ENCODE measurements at regions not wholly inside any gene's neighbourhood (a gene's known extent, or its start where the extent isn't known, plus 50 kb on each side); places are given as distances from the start of the nearest gene placed in this dataset.

- Histone ChIP-seq H3K4me1 (replicated peaks in 1 of 4; ENCODE audit: control insufficient read depth in 3 of 4, insufficient read depth in 4 of 4, low read length in 3 of 4) (0 out of 7 replicates have a peak, but pooled peaks cover 0 to 4% (median 0%) of the 10 kb centered on the region in 4 experiments), H2AK5ac (ENCODE audit: low read depth, low read length) (no peak overlapping the region), H3K18ac (ENCODE audit: extremely low read depth, low read length) (no peak overlapping the region), H3K4me3 (ENCODE audit: extremely low read depth in 1 of 4, insufficient read depth in 2 of 4, low read depth in 3 of 4, low read length in 4 of 4) (no peak overlapping the region), H2BK20ac (ENCODE audit: low read length) (no peak overlapping the region), H2BK15ac (ENCODE audit: low read length) (no peak overlapping the region), H3K56ac (replicated peaks; ENCODE audit: insufficient read length, low read depth, low read length) (no peak overlapping the region), H3K9ac (replicated peaks in 1 of 4; ENCODE audit: extremely low read depth in 1 of 4, low read depth in 3 of 4, low read length in 3 of 4) (no peak overlapping the region), H3K79me2 (ENCODE audit: control insufficient read depth in 1 of 2, insufficient read depth in 2 of 2, low read length in 2 of 2) (no peaks in the 10 kb centered on the region), H3K79me1 (ENCODE audit: low read depth, low read length) (no peaks in the 10 kb centered on the region), H3K27ac (ENCODE audit: low read depth, low read length) (no peak overlapping the region), H3K14ac (ENCODE audit: insufficient read length) (no peak overlapping the region), H2BK120ac (replicated peaks; ENCODE audit: low read depth, low read length) (no peak overlapping the region), H3K4me2 (ENCODE audit: insufficient read depth in 1 of 2, low read depth in 2 of 2, low read length in 2 of 2) (no peak overlapping the region), H3K23ac (ENCODE audit: insufficient read length) (no peak overlapping the region), H3K36me3 (ENCODE audit: control insufficient read depth in 2 of 4, insufficient read depth in 4 of 4, low read length in 3 of 4) (no peaks in the 10 kb centered on the region), H2BK12ac (ENCODE audit: low read depth, low read length) (no peak overlapping the region), H4K5ac (ENCODE audit: insufficient read length, low read depth, low read length) (no peak overlapping the region), H4K20me1 (replicated peaks in 1 of 2; ENCODE audit: control insufficient read depth in 1 of 2, insufficient read depth in 2 of 2, low read length in 2 of 2) (no peaks in the 10 kb centered on the region), H2BK5ac (ENCODE audit: low read depth, low read length) (no peak overlapping the region), H4K8ac (ENCODE audit: extremely low read depth, insufficient read depth, low read length) (no peak overlapping the region), H2AFZ (ENCODE audit: low read length) (no peak overlapping the region), H3K27me3 (replicated peaks in 1 of 4; ENCODE audit: control insufficient read depth in 3 of 4, extremely low read depth in 1 of 4, insufficient read depth in 3 of 4, low read length in 3 of 4) (no peaks in the 10 kb centered on the region), H3K9me3 (ENCODE audit: insufficient read depth in 2 of 2, low read depth in 1 of 2, low read length in 1 of 2) (peaks cover 21 to 25% of the 10 kb centered on the region in 2 experiments), H3K4ac (replicated peaks; ENCODE audit: insufficient read length, low read depth, low read length) (no peak overlapping the region), H4K91ac (replicated peaks; ENCODE audit: insufficient read length, low read length) (no peak overlapping the region), H3K23me2 (ENCODE audit: low read depth, low read length) (no peaks in the 10 kb centered on the region)
- DNase-seq (ENCODE audit: low read depth in 1 of 2, low spot score in 2 of 2) (no peak), FAIRE-seq (no peak)
- ChIA-PET POLR2A (ENCODE audit: partially characterized antibody) (no interaction called here), CTCF (ENCODE audit: partially characterized antibody) (no interaction called here)
- TF ChIP-seq TEAD4 (IDR thresholded peaks at IDR 0.05; ENCODE audit: low read depth, low read length) (no peak), POLR2AphosphoS5 (IDR thresholded peaks at IDR 0.05; ENCODE audit: low read depth, low read length) (no peak), ATF2 (IDR thresholded peaks at IDR 0.05; ENCODE audit: low read length) (no peak), TAF1 (IDR thresholded peaks at IDR 0.05; ENCODE audit: low read depth, low read length) (no peak), TBP (IDR thresholded peaks at IDR 0.05; ENCODE audit: low read depth, low read length) (no peak), GABPA (IDR thresholded peaks at IDR 0.05; ENCODE audit: borderline replicate concordance, insufficient read depth, low read length) (no peak), CTBP2 (IDR thresholded peaks at IDR 0.05; ENCODE audit: borderline replicate concordance, insufficient read depth, insufficient read length, low read length) (no peak), BRCA1 (IDR thresholded peaks at IDR 0.05; ENCODE audit: low read depth, low read length) (no peak), GTF2F1 (IDR thresholded peaks at IDR 0.05; ENCODE audit: borderline replicate concordance, low read depth, low read length) (no peak)
Measured at GRCh38 chr2:2879071-2879470, 498.5 kb downstream of the EIPR1 start.

Measured in H1 (cell line).